ENCODE measurements at regions not wholly inside any gene's neighbourhood (a gene's known extent, or its start where the extent isn't known, plus 50 kb on each side); places are given as distances from the start of the nearest gene placed in this dataset.

DNA sequence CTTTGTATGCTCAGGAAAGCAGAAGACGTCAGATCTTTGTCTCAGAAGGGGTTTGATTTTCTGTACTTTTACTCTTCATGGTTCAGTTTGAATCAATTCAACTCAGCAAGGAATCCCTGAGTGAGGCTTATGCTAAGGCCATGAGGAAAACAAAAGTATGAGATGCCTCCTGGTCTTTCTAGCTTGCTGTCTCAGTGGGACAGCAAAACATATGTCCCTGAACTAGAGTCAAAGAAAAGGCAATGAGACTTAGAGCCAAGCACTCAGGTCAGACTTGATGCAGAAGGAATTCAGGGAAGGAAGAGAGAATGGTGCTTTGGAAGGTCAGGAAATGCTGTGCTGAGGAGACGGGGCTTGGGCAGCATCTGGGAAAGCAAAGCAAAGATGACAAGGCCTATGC lies 236.2 kb upstream of the SFRP2 start:
- H2BK5ac ChIP-seq (ENCODE audit: insufficient read length, low read length), result no peak overlapping the region
- H3K79me2 ChIP-seq (ENCODE audit: insufficient read depth, low read length), result no peaks in the 10 kb centered on the region
- no peak overlapping the region for H2AK5ac ChIP-seq (ENCODE audit: insufficient read length, low read length)
- peaks cover 28 to 31% of the 10 kb centered on the region in 2 experiments for H3K4me1 Mint-ChIP-seq
- no peak overlapping the region for H2BK15ac ChIP-seq (ENCODE audit: low read depth, low read length)
- H3K27ac Mint-ChIP-seq, result no peak overlapping the region
- no peak overlapping the region for H3K4me2 ChIP-seq (ENCODE audit: insufficient read depth, insufficient read length, low read length)
- no peak overlapping the region for H3K27ac ChIP-seq (ENCODE audit: insufficient read length, low read depth, low read length)
- no peak overlapping the region for H4K5ac ChIP-seq (ENCODE audit: insufficient read length, low read depth, low read length)
- H2AFZ ChIP-seq (ENCODE audit: low read length), result no peak overlapping the region
- no peak overlapping the region for H2BK120ac ChIP-seq (ENCODE audit: low read depth, low read length, poor library complexity, severe bottlenecking)
- H3K9ac ChIP-seq (ENCODE audit: extremely low read depth, insufficient read length, low read length), result no peak overlapping the region
- H3K79me1 ChIP-seq (ENCODE audit: insufficient read depth, low read depth, low read length, poor library complexity, severe bottlenecking), result no peaks in the 10 kb centered on the region
- peaks cover 3% of the 10 kb centered on the region for H3K27me3 Mint-ChIP-seq (ENCODE audit: low read depth)
- H3K4me1 ChIP-seq (ENCODE audit: insufficient read depth, low read length), result peaks cover 2% of the 10 kb centered on the region; the same call in 1 of the 2 replicates
- H3T11ph ChIP-seq (ENCODE audit: low read length), result no peak overlapping the region
- no peaks in the 10 kb centered on the region for H4K20me1 ChIP-seq (ENCODE audit: control insufficient read depth, insufficient read depth, insufficient read length)
- H3K23ac ChIP-seq (ENCODE audit: insufficient read length, low read depth, low read length), result no peak overlapping the region
- H3K36me3 Mint-ChIP-seq (ENCODE audit: insufficient read depth in 1 of 3, low read depth in 3 of 3), result no peaks in the 10 kb centered on the region
- DNase-seq, result no peak
- H3K23me2 ChIP-seq (ENCODE audit: insufficient read length, low read depth, low read length, poor library complexity, severe bottlenecking), result no peaks in the 10 kb centered on the region
- no peaks in the 10 kb centered on the region for H3K27me3 ChIP-seq (ENCODE audit: insufficient read depth, low read length)
- no CpG with 5 or more reads among the region's 2 CpGs for WGBS (ENCODE audit: extremely low coverage, insufficient read length, low lambda C conversion rate)
- no peaks in the 10 kb centered on the region for H3K9me3 ChIP-seq (ENCODE audit: control insufficient read depth, low read depth, low read length)
- H3K18ac ChIP-seq (ENCODE audit: insufficient read length, low read depth, low read length), result no peak overlapping the region
- no peak overlapping the region for H3K14ac ChIP-seq (ENCODE audit: insufficient read depth, low read length)
- H3K56ac ChIP-seq (ENCODE audit: insufficient read length, low read depth, low read length), result no peak overlapping the region
- no peak overlapping the region for H4K8ac ChIP-seq (replicated peaks; ENCODE audit: insufficient read length, low read depth, low read length)
- H2BK20ac ChIP-seq (ENCODE audit: low read depth, low read length, poor library complexity, severe bottlenecking), result no peak overlapping the region
- no peaks in the 10 kb centered on the region for H3K9me3 Mint-ChIP-seq
- H4K91ac ChIP-seq (ENCODE audit: insufficient read length, low read depth, low read length), result no peak overlapping the region
- no peak overlapping the region for H3K4ac ChIP-seq (ENCODE audit: low read depth, low read length)
- no peak overlapping the region for H2BK12ac ChIP-seq (ENCODE audit: insufficient read length, low read depth, low read length)
- TF ChIP-seq, protein P1, sequence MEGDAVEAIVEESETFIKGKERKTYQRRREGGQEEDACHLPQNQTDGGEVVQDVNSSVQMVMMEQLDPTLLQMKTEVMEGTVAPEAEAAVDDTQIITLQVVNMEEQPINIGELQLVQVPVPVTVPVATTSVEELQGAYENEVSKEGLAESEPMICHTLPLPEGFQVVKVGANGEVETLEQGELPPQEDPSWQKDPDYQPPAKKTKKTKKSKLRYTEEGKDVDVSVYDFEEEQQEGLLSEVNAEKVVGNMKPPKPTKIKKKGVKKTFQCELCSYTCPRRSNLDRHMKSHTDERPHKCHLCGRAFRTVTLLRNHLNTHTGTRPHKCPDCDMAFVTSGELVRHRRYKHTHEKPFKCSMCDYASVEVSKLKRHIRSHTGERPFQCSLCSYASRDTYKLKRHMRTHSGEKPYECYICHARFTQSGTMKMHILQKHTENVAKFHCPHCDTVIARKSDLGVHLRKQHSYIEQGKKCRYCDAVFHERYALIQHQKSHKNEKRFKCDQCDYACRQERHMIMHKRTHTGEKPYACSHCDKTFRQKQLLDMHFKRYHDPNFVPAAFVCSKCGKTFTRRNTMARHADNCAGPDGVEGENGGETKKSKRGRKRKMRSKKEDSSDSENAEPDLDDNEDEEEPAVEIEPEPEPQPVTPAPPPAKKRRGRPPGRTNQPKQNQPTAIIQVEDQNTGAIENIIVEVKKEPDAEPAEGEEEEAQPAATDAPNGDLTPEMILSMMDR (conservative IDR thresholded peaks at IDR 0.05), result no peak
- no peak overlapping the region for H3K4me3 Mint-ChIP-seq

All from H9 (cell line).